ENCODE measurements at regions not wholly inside any gene's neighbourhood (a gene's known extent, or its start where the extent isn't known, plus 50 kb on each side); places are given as distances from the start of the nearest gene placed in this dataset.

DNA sequence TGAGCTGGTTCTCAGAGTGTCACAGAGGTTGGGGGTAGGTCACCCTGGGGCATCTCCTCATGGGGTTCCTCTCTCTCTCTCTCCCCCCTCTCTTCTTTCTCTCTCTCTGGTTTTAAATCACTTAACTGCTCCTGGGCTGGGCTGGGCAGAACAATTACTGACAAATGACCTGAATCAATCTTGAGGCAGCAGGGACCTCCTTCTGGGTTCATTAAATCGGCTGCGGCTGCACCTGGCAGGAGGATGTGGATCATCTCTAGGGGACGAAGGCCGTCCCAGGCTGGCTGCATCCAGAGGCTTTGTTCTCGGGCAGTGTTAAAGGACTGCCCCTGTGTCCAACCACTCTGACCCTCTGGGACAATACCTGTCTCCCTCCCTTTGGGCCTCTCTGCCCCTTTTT lies 143.1 kb downstream of the TLE3 start:
- H3K79me2 ChIP-seq (ENCODE audit: control insufficient read depth, insufficient read depth, low read length), result no peaks in the 10 kb centered on the region
- TF ChIP-seq, protein P1, sequence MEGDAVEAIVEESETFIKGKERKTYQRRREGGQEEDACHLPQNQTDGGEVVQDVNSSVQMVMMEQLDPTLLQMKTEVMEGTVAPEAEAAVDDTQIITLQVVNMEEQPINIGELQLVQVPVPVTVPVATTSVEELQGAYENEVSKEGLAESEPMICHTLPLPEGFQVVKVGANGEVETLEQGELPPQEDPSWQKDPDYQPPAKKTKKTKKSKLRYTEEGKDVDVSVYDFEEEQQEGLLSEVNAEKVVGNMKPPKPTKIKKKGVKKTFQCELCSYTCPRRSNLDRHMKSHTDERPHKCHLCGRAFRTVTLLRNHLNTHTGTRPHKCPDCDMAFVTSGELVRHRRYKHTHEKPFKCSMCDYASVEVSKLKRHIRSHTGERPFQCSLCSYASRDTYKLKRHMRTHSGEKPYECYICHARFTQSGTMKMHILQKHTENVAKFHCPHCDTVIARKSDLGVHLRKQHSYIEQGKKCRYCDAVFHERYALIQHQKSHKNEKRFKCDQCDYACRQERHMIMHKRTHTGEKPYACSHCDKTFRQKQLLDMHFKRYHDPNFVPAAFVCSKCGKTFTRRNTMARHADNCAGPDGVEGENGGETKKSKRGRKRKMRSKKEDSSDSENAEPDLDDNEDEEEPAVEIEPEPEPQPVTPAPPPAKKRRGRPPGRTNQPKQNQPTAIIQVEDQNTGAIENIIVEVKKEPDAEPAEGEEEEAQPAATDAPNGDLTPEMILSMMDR (optimal IDR thresholded peaks at IDR 0.05 in 1 of 3, IDR thresholded peaks at IDR 0.05 in 1 of 3, conservative IDR thresholded peaks at IDR 0.05 in 1 of 3; ENCODE audit: extremely low read depth in 1 of 3, insufficient read depth in 2 of 3, low read length in 3 of 3), result no peak
- TF ChIP-seq EZH2 (IDR thresholded peaks at IDR 0.05; ENCODE audit: low read length), result no peak
- H3K9me1 ChIP-seq (ENCODE audit: control insufficient read depth, extremely low read depth, insufficient read depth, low read length), result no peaks in the 10 kb centered on the region
- H2AFZ ChIP-seq (ENCODE audit: control insufficient read depth, low read length), result no peak overlapping the region
- dilution Hi-C loops (cut with MboI; ENCODE audit: extremely low pct_ligation_motif_present, low sequenced_read_pairs), result no loop called here
- no peaks in the 10 kb centered on the region for H3K4me1 ChIP-seq (ENCODE audit: control insufficient read depth, extremely low read depth, insufficient read depth, low read length)
- no peaks in the 10 kb centered on the region for H3K9me3 ChIP-seq (ENCODE audit: control insufficient read depth, low read depth, low read length)
- H4K20me1 ChIP-seq (ENCODE audit: control insufficient read depth, extremely low read depth, insufficient read depth, low read length), result peaks cover 2% of the 10 kb centered on the region
- H3K27me3 ChIP-seq (ENCODE audit: control insufficient read depth, extremely low read depth, insufficient read depth, low read length), result peaks cover 22% of the 10 kb centered on the region
- no peak overlapping the region for H3K27ac ChIP-seq (ENCODE audit: control insufficient read depth, insufficient read depth, low read length)
- no peaks in the 10 kb centered on the region for H3K36me3 ChIP-seq (ENCODE audit: control insufficient read depth in 2 of 2, extremely low read depth in 1 of 2, insufficient read depth in 2 of 2, low read length in 2 of 2)
- H3K9ac ChIP-seq (ENCODE audit: control insufficient read depth, extremely low read depth, insufficient read depth, low read length), result no peak overlapping the region
- H3K4me2 ChIP-seq (ENCODE audit: control insufficient read depth, extremely low read depth, insufficient read depth, low read depth, low read length), result no peak overlapping the region
- no peak overlapping the region for H3K4me3 ChIP-seq (ENCODE audit: control insufficient read depth in 2 of 3, extremely low read depth in 1 of 3, insufficient read depth in 2 of 3, low read depth in 1 of 3, low read length in 3 of 3)
- no peak for FAIRE-seq
- no peak for DNase-seq (ENCODE audit: low read depth, low spot score)

DNA sequence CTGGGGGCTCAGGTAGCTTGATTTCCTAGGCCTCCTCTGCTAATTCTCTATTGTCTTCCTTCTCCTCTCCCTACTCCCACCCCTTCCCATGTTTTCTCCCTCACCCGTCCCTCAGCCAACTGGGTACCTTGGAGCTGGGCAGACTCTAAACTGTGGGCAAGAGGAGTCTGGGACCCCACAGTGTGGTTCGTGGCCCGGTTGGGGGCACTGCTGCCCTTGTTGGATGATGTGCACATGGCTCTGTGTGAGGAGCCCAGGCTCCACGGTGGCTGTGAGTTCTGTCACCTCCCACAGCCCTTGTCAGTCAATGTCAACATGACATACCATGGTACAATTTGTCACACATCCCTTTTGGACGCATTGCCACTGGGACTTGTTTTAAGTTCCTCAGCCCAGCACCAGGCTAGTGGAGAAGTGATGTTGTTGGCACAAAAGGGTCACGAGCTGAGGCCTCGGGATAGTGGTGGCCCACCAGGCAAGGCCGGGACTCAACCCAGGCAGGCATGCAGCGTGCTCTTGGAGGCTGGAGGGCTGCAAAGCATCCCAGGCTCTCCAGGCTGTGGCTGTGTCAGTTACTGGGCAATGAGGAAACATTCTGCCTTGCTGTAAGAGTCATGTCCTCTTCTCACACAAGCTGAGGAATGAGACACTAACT lies 142.3 kb downstream of the TLE3 start:
- Histone ChIP-seq H3K4me3 (ENCODE audit: control insufficient read depth in 2 of 3, extremely low read depth in 1 of 3, insufficient read depth in 2 of 3, low read depth in 1 of 3, low read length in 3 of 3) (no peak overlapping the region), H3K9ac (ENCODE audit: control insufficient read depth, extremely low read depth, insufficient read depth, low read length) (no peak overlapping the region), H3K4me2 (ENCODE audit: control insufficient read depth, extremely low read depth, insufficient read depth, low read depth, low read length) (no peak overlapping the region), H3K27ac (ENCODE audit: control insufficient read depth, insufficient read depth, low read length) (no peak overlapping the region), H3K9me3 (ENCODE audit: control insufficient read depth, low read depth, low read length) (no peaks in the 10 kb centered on the region), H3K36me3 (ENCODE audit: control insufficient read depth in 2 of 2, extremely low read depth in 1 of 2, insufficient read depth in 2 of 2, low read length in 2 of 2) (no peaks in the 10 kb centered on the region), H3K27me3 (ENCODE audit: control insufficient read depth, extremely low read depth, insufficient read depth, low read length) (peaks cover 22% of the 10 kb centered on the region), H3K79me2 (ENCODE audit: control insufficient read depth, insufficient read depth, low read length) (no peaks in the 10 kb centered on the region), H4K20me1 (ENCODE audit: control insufficient read depth, extremely low read depth, insufficient read depth, low read length) (peaks cover 2% of the 10 kb centered on the region), H3K9me1 (ENCODE audit: control insufficient read depth, extremely low read depth, insufficient read depth, low read length) (no peaks in the 10 kb centered on the region), H2AFZ (ENCODE audit: control insufficient read depth, low read length) (no peak overlapping the region), H3K4me1 (ENCODE audit: control insufficient read depth, extremely low read depth, insufficient read depth, low read length) (no peaks in the 10 kb centered on the region)
- no peak for DNase-seq (ENCODE audit: low read depth, low spot score)
- no peak for FAIRE-seq
- no peak for TF ChIP-seq EZH2 (IDR thresholded peaks at IDR 0.05; ENCODE audit: low read length)
- TF ChIP-seq, protein P1 (optimal IDR thresholded peaks at IDR 0.05 in 1 of 3, IDR thresholded peaks at IDR 0.05 in 1 of 3, conservative IDR thresholded peaks at IDR 0.05 in 1 of 3; ENCODE audit: extremely low read depth in 1 of 3, insufficient read depth in 2 of 3, low read length in 3 of 3), result no peak
- dilution Hi-C loops (cut with MboI; ENCODE audit: extremely low pct_ligation_motif_present, low sequenced_read_pairs), result no loop called here

All from keratinocyte (primary cell).